Liver (tissue), 8 donors: ENCODE measurements at regions not wholly inside any gene's neighbourhood (a gene's known extent, or its start where the extent isn't known, plus 50 kb on each side); places are given as distances from the start of the nearest gene placed in this dataset.

Source experiments
- DNase-seq: peaks from one replicate; pipeline ENCODE4 v3.0.0-alpha.2; 2017; ENCODE audit warnings: low spot score
- H3K27ac ChIP-seq, 2 donors: one replicate each; pipeline ENCODE4 v1.7.0; 2013; ENCODE audit warnings: inconsistent platforms in 2 of 2, low read length in 2 of 2, control low read depth in 1 of 2, low read depth in 1 of 2, mild to moderate bottlenecking in 1 of 2
- H3K27me3 ChIP-seq, 4 donors: one replicate each; pipeline versions ENCODE4 v1.6.1 to v1.7.0; 2013; ENCODE audit warnings: low read length in 3 of 4, inconsistent platforms in 1 of 4, mild to moderate bottlenecking in 1 of 4, moderate library complexity in 1 of 4; ENCODE audit not compliant: control insufficient read depth in 4 of 4, insufficient read depth in 4 of 4
- H3K36me3 ChIP-seq, 4 donors: one replicate each; pipeline versions ENCODE4 v1.6.1 to v1.7.0; 2013; ENCODE audit warnings: low read length in 3 of 4, mild to moderate bottlenecking in 3 of 4, low read depth in 1 of 4, moderate library complexity in 1 of 4; ENCODE audit not compliant: control insufficient read depth in 4 of 4, insufficient read depth in 3 of 4
- H3K4me1 ChIP-seq, 4 donors: one replicate each; pipeline versions ENCODE4 v1.6.1 to v1.7.0; 2013; ENCODE audit warnings: low read length in 3 of 4, mild to moderate bottlenecking in 3 of 4, moderate library complexity in 1 of 4; ENCODE audit not compliant: control insufficient read depth in 4 of 4, insufficient read depth in 4 of 4
- H3K4me3 ChIP-seq, 3 donors: one replicate each; pipeline versions ENCODE4 v1.6.1 to v1.7.0; 2013; ENCODE audit warnings: low read length in 3 of 3, control low read depth in 1 of 3, low read depth in 1 of 3, mild to moderate bottlenecking in 1 of 3
- H3K9ac ChIP-seq, 2 donors: one replicate each; pipeline ENCODE4 v1.7.0; 2013; ENCODE audit warnings: low read length in 2 of 2, mild to moderate bottlenecking in 2 of 2, moderate library complexity in 2 of 2, control low read depth in 1 of 2, low read depth in 1 of 2
- H3K9me3 ChIP-seq, 4 donors: one replicate each; pipeline versions ENCODE4 v1.6.1 to v1.7.0; 2013; ENCODE audit warnings: low read length in 3 of 4; ENCODE audit not compliant: control insufficient read depth in 4 of 4
- EGR1 ChIP-seq, 2 donors: IDR thresholded peaks; 2 replicates each; pipeline ENCODE4 v1.6.1; 2016 to 2018; ENCODE audit warnings: antibody characterized with exemption in 2 of 2, low read depth in 2 of 2
- FOXA1 ChIP-seq: IDR thresholded peaks from 2 replicates; pipeline ENCODE4 v1.6.1; 2016; ENCODE audit warnings: antibody characterized with exemption
- FOXA2 ChIP-seq: IDR thresholded peaks from 2 replicates; pipeline ENCODE4 v1.6.1; 2016; ENCODE audit warnings: antibody characterized with exemption
- GABPA ChIP-seq, 2 donors: IDR thresholded peaks in 1 of 2; conservative IDR thresholded peaks in 1 of 2; 2 replicates each; pipeline ENCODE4 v1.6.1; 2016; ENCODE audit warnings: antibody characterized with exemption in 2 of 2, mild to moderate bottlenecking in 1 of 2, moderate library complexity in 1 of 2
- HNF4A ChIP-seq, 2 donors: conservative IDR thresholded peaks; 2 replicates each; pipeline ENCODE4 v1.6.1; 2016; ENCODE audit warnings: antibody characterized with exemption in 2 of 2, mild to moderate bottlenecking in 2 of 2
- HNF4G ChIP-seq: IDR thresholded peaks from 2 replicates; pipeline ENCODE4 v1.6.1; 2016; ENCODE audit warnings: antibody characterized with exemption
- JUND ChIP-seq, 2 donors: IDR thresholded peaks; 2 replicates each; pipeline ENCODE4 v1.6.1; 2016; ENCODE audit warnings: antibody characterized with exemption in 2 of 2
- NR2F2 ChIP-seq: IDR thresholded peaks from 2 replicates; pipeline ENCODE4 v1.6.1; 2016; ENCODE audit warnings: antibody characterized with exemption
- RAD21 ChIP-seq, 2 donors: IDR thresholded peaks; 2 replicates each; pipeline ENCODE4 v1.6.1; 2016; ENCODE audit warnings: antibody characterized with exemption in 2 of 2, mild to moderate bottlenecking in 2 of 2
- RXRA ChIP-seq, 2 donors: IDR thresholded peaks; 2 replicates each; pipeline ENCODE4 v1.6.1; 2017 to 2018; ENCODE audit warnings: antibody characterized with exemption in 2 of 2, mild to moderate bottlenecking in 1 of 2
- SP1 ChIP-seq: IDR thresholded peaks from 2 replicates; pipeline ENCODE4 v1.6.1; 2018; ENCODE audit warnings: antibody characterized with exemption, mild to moderate bottlenecking
- TAF1 ChIP-seq: conservative IDR thresholded peaks from 2 replicates; pipeline ENCODE4 v1.6.1; 2016; ENCODE audit warnings: antibody characterized with exemption, mild to moderate bottlenecking
- YY1 ChIP-seq: IDR thresholded peaks from 2 replicates; pipeline ENCODE4 v1.6.1; 2016; ENCODE audit warnings: antibody characterized with exemption, mild to moderate bottlenecking
- WGBS: extraction: QIAGEN DNeasy Blood & Tissue Kit; methylation state at CpG from one replicate; pipeline ENCODE4 v1.1.7; 2013; 5-methylcytosine and 5-hydroxymethylcytosine counted together
- TF ChIP-seq, protein P1 (sequence below): fragments of 150-350 bp; IDR thresholded peaks from 2 replicates; pipeline ENCODE4 v1.5.1; 2017; ENCODE audit warnings: improper control_type of control experiment, low read depth, low read length; ENCODE audit not compliant: missing input control
- TF ChIP-seq, protein P2 (sequence below): IDR thresholded peaks from 2 replicates; pipeline ENCODE4 v1.6.1; 2016; ENCODE audit warnings: antibody characterized with exemption, mild to moderate bottlenecking
- TF ChIP-seq, protein P3 (sequence below): IDR thresholded peaks from 2 replicates; pipeline ENCODE4 v1.6.1; 2016; ENCODE audit warnings: antibody characterized with exemption
- TF ChIP-seq, protein P4 (sequence below): IDR thresholded peaks from 2 replicates; pipeline ENCODE4 v1.6.1; 2016; ENCODE audit warnings: antibody characterized with exemption
- TF ChIP-seq, protein P5 (sequence below): IDR thresholded peaks from 2 replicates; pipeline ENCODE4 v1.6.1; 2016; ENCODE audit warnings: antibody characterized with exemption
- donor health status: healthy.
- donor health status: healthy.
- donor health status: healthy.
- donor health status: healthy.
- donor health status: healthy.

DNA sequence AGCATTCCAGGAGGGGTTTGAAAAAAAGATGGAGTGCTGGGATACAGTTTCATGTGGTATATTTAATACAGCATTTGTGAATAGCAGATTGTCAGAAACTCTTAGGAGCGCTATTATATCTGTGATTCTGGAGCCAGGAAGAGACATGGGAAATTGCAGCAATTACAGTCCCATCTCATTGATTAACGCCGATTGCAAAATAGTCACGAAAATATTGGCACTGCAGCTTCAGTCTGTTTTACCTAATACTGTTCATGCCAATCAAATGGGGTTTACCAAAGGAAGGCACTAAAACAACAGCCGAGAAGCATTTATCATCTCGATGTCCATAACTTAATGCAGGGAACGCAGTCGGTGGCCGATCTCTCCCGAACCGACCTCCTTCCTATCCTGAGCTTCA lies 295.8 kb downstream of the TEX29 start:
- DNase-seq, result no peak
- peak overlapping the region; percentile 75 to 81 for H3K27ac ChIP-seq
- no peaks in the 10 kb centered on the region for H3K9me3 ChIP-seq
- TF ChIP-seq HNF4A (conservative IDR thresholded peaks at IDR 0.05), result peak; percentile 44 to 54
- TF ChIP-seq TAF1, result no peak
- TF ChIP-seq SP1, result peak; percentile 61
- peak in 1 of 2 donors; percentile 40 for TF ChIP-seq JUND (IDR thresholded peaks at IDR 0.05)
- no peak for TF ChIP-seq NR2F2
- peak; percentile 28 for TF ChIP-seq FOXA1
- TF ChIP-seq, protein P1, sequence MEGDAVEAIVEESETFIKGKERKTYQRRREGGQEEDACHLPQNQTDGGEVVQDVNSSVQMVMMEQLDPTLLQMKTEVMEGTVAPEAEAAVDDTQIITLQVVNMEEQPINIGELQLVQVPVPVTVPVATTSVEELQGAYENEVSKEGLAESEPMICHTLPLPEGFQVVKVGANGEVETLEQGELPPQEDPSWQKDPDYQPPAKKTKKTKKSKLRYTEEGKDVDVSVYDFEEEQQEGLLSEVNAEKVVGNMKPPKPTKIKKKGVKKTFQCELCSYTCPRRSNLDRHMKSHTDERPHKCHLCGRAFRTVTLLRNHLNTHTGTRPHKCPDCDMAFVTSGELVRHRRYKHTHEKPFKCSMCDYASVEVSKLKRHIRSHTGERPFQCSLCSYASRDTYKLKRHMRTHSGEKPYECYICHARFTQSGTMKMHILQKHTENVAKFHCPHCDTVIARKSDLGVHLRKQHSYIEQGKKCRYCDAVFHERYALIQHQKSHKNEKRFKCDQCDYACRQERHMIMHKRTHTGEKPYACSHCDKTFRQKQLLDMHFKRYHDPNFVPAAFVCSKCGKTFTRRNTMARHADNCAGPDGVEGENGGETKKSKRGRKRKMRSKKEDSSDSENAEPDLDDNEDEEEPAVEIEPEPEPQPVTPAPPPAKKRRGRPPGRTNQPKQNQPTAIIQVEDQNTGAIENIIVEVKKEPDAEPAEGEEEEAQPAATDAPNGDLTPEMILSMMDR, result no peak
- TF ChIP-seq, protein P2, sequence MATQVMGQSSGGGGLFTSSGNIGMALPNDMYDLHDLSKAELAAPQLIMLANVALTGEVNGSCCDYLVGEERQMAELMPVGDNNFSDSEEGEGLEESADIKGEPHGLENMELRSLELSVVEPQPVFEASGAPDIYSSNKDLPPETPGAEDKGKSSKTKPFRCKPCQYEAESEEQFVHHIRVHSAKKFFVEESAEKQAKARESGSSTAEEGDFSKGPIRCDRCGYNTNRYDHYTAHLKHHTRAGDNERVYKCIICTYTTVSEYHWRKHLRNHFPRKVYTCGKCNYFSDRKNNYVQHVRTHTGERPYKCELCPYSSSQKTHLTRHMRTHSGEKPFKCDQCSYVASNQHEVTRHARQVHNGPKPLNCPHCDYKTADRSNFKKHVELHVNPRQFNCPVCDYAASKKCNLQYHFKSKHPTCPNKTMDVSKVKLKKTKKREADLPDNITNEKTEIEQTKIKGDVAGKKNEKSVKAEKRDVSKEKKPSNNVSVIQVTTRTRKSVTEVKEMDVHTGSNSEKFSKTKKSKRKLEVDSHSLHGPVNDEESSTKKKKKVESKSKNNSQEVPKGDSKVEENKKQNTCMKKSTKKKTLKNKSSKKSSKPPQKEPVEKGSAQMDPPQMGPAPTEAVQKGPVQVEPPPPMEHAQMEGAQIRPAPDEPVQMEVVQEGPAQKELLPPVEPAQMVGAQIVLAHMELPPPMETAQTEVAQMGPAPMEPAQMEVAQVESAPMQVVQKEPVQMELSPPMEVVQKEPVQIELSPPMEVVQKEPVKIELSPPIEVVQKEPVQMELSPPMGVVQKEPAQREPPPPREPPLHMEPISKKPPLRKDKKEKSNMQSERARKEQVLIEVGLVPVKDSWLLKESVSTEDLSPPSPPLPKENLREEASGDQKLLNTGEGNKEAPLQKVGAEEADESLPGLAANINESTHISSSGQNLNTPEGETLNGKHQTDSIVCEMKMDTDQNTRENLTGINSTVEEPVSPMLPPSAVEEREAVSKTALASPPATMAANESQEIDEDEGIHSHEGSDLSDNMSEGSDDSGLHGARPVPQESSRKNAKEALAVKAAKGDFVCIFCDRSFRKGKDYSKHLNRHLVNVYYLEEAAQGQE, result peak; percentile 28
- peak in 1 of 2 donors; percentile 58 for TF ChIP-seq RAD21 (IDR thresholded peaks at IDR 0.05)
- no peak for TF ChIP-seq EGR1 (IDR thresholded peaks at IDR 0.05; ENCODE audit: low read depth in 2 of 2)
- peak; percentile 74 for TF ChIP-seq YY1
- TF ChIP-seq FOXA2, result peak; percentile 46
- TF ChIP-seq GABPA (IDR thresholded peaks at IDR 0.05 in 1 of 2, conservative IDR thresholded peaks at IDR 0.05 in 1 of 2), result no peak
- TF ChIP-seq, protein P3, sequence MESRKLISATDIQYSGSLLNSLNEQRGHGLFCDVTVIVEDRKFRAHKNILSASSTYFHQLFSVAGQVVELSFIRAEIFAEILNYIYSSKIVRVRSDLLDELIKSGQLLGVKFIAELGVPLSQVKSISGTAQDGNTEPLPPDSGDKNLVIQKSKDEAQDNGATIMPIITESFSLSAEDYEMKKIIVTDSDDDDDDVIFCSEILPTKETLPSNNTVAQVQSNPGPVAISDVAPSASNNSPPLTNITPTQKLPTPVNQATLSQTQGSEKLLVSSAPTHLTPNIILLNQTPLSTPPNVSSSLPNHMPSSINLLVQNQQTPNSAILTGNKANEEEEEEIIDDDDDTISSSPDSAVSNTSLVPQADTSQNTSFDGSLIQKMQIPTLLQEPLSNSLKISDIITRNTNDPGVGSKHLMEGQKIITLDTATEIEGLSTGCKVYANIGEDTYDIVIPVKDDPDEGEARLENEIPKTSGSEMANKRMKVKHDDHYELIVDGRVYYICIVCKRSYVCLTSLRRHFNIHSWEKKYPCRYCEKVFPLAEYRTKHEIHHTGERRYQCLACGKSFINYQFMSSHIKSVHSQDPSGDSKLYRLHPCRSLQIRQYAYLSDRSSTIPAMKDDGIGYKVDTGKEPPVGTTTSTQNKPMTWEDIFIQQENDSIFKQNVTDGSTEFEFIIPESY, result no peak
- TF ChIP-seq, protein P4, sequence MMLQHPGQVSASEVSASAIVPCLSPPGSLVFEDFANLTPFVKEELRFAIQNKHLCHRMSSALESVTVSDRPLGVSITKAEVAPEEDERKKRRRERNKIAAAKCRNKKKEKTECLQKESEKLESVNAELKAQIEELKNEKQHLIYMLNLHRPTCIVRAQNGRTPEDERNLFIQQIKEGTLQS, result no peak
- peak; percentile 65 to 77 for TF ChIP-seq RXRA (IDR thresholded peaks at IDR 0.05)
- TF ChIP-seq, protein P5, sequence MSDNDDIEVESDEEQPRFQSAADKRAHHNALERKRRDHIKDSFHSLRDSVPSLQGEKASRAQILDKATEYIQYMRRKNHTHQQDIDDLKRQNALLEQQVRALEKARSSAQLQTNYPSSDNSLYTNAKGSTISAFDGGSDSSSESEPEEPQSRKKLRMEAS, result peak; percentile 18
- TF ChIP-seq HNF4G, result no peak
- 33% methylated on average over 11 of the region's 11 CpGs for WGBS
- H3K27me3 ChIP-seq, result no peaks in the 10 kb centered on the region
- H3K36me3 ChIP-seq, result no peaks in the 10 kb centered on the region
- H3K4me3 ChIP-seq, result no peak overlapping the region
- H3K4me1 ChIP-seq, result peaks cover 9 to 31% (median 23%) of the 10 kb centered on the region in 4 donors
- no peak overlapping the region for H3K9ac ChIP-seq
